Mesendoderm (in vitro differentiated cells): ENCODE measurements at regions not wholly inside any gene's neighbourhood (a gene's known extent, or its start where the extent isn't known, plus 50 kb on each side); places are given as distances from the start of the nearest gene placed in this dataset.

ENCODE experiments used
- DNase-seq: peaks from one replicate; pipeline ENCODE4 v3.0.0; 2013
- H2AK5ac ChIP-seq: 2 replicates; pipeline ENCODE4 v1.6.1; 2013; ENCODE audit warnings: low read length, inconsistent platforms
- H2BK120ac ChIP-seq: 2 replicates; pipeline ENCODE4 v1.6.1; 2013; ENCODE audit warnings: low read depth, mild to moderate bottlenecking, low read length, moderate library complexity, mixed read lengths
- H2BK15ac ChIP-seq: replicated peaks from 2 replicates; pipeline ENCODE4 v1.6.1; 2013; ENCODE audit warnings: low read depth, mild to moderate bottlenecking, moderate library complexity
- H2BK5ac ChIP-seq: 2 replicates; pipeline ENCODE4 v1.6.1; 2013; ENCODE audit warnings: low read length, inconsistent platforms
- H3K18ac ChIP-seq: 2 replicates; pipeline ENCODE4 v1.6.1; 2013; ENCODE audit warnings: mild to moderate bottlenecking, low read length, mixed read lengths
- H3K23ac ChIP-seq: one replicate; pipeline ENCODE4 v1.6.1; 2013; ENCODE audit warnings: low read length
- H3K27ac ChIP-seq: 2 replicates; pipeline ENCODE4 v1.5.1; 2013; ENCODE audit warnings: low read depth, mild to moderate bottlenecking, inconsistent platforms, low read length, moderate library complexity
- H3K27me3 ChIP-seq: 2 replicates; pipeline ENCODE4 v1.6.1; 2013; ENCODE audit warnings: low read length, control low read depth, mild to moderate bottlenecking, inconsistent platforms; ENCODE audit not compliant: insufficient read depth, poor library complexity
- H3K36me3 ChIP-seq: 2 replicates; pipeline ENCODE4 v1.6.1; 2013; ENCODE audit warnings: low read length, inconsistent platforms; ENCODE audit not compliant: control insufficient read depth, insufficient read depth
- H3K4ac ChIP-seq: one replicate; pipeline ENCODE4 v1.6.1; 2013; ENCODE audit warnings: low read depth, mild to moderate bottlenecking, low read length, moderate library complexity
- H3K4me1 ChIP-seq: 2 replicates; pipeline ENCODE4 v1.6.1; 2013; ENCODE audit warnings: low read depth, low read length, inconsistent platforms; ENCODE audit not compliant: control insufficient read depth
- H3K4me2 ChIP-seq: 2 replicates; pipeline ENCODE4 v1.6.1; 2013; ENCODE audit warnings: low read length
- H3K4me3 ChIP-seq: 2 replicates; pipeline ENCODE4 v1.5.1; 2013; ENCODE audit warnings: mild to moderate bottlenecking, low read length
- H3K56ac ChIP-seq: one replicate; pipeline ENCODE4 v1.6.1; 2013; ENCODE audit warnings: low read length
- H3K79me1 ChIP-seq: 2 replicates; pipeline ENCODE4 v1.6.1; 2013; ENCODE audit warnings: low read length, inconsistent platforms
- H3K79me2 ChIP-seq: 2 replicates; pipeline ENCODE4 v1.6.1; 2013; ENCODE audit warnings: mild to moderate bottlenecking, low read length; ENCODE audit not compliant: control insufficient read depth, insufficient read depth
- H3K9ac ChIP-seq: 2 replicates; pipeline ENCODE4 v1.6.1; 2013; ENCODE audit warnings: low read length, inconsistent platforms
- H4K5ac ChIP-seq: one replicate; pipeline ENCODE4 v1.6.1; 2013; ENCODE audit warnings: low read length
- H4K8ac ChIP-seq: one replicate; pipeline ENCODE4 v1.6.1; 2013; ENCODE audit warnings: low read depth, mild to moderate bottlenecking, control low read depth, low read length, moderate library complexity
- WGBS: extraction: QIAGEN DNeasy Blood & Tissue Kit; methylation state at CpG from one replicate; pipeline ENCODE4 v1.1.7; 2013; ENCODE audit warnings: low lambda C conversion rate, missing lambda C conversion rate; ENCODE audit not compliant: insufficient coverage; ENCODE audit errors: extremely low coverage; 5-methylcytosine and 5-hydroxymethylcytosine counted together

GRCh38 chr14:101230161-101230850, 326.8 kb upstream of the RTL1 start:
- WGBS = no CpG with 5 or more reads among the region's 15 CpGs
- Histone ChIP-seq H3K4me3 (no peak overlapping the region), H3K4me2 (no peak overlapping the region), H2AK5ac (peak overlapping the region; percentile 24), H3K27me3 (no peaks in the 10 kb centered on the region), H4K8ac (no peak overlapping the region), H3K79me1 (no peaks in the 10 kb centered on the region), H3K9ac (peak overlapping the region; percentile 17), H2BK5ac (peak overlapping the region; percentile 52), H2BK15ac (no peak overlapping the region), H2BK120ac (no peak overlapping the region), H3K56ac (peak overlapping the region; percentile 68), H3K27ac (no peak overlapping the region), H3K79me2 (no peaks in the 10 kb centered on the region), H4K5ac (no peak overlapping the region), H3K4ac (no peak overlapping the region), H3K36me3 (no peaks in the 10 kb centered on the region), H3K4me1 (peaks cover 2% of the 10 kb centered on the region), H3K23ac (no peak overlapping the region), H3K18ac (no peak overlapping the region)
- peak; percentile 49 for DNase-seq

- H2BK15ac ChIP-seq = no peak overlapping the region
- peak overlapping the region; percentile 9 for H3K56ac ChIP-seq
- no peak overlapping the region for H3K9ac ChIP-seq
- DNase-seq = no peak
- H4K8ac ChIP-seq = no peak overlapping the region
- H3K4ac ChIP-seq = no peak overlapping the region
- WGBS = no CpG with 5 or more reads among the region's 5 CpGs
- no peak overlapping the region for H4K5ac ChIP-seq
- no peak overlapping the region for H3K18ac ChIP-seq
- H3K36me3 ChIP-seq = no peaks in the 10 kb centered on the region
- no peaks in the 10 kb centered on the region for H3K27me3 ChIP-seq
- no peak overlapping the region for H3K4me3 ChIP-seq
- H3K27ac ChIP-seq = no peak overlapping the region
- no peaks in the 10 kb centered on the region for H3K79me2 ChIP-seq
- peak overlapping the region; percentile 24 for H2AK5ac ChIP-seq
- no peak overlapping the region for H3K4me2 ChIP-seq
- H2BK5ac ChIP-seq = no peak overlapping the region
- H3K79me1 ChIP-seq = no peaks in the 10 kb centered on the region
- peaks cover 5% of the 10 kb centered on the region for H3K4me1 ChIP-seq
- no peak overlapping the region for H2BK120ac ChIP-seq
- H3K23ac ChIP-seq = no peak overlapping the region
These were observed 327.5 kb upstream of the RTL1 start for GRCh38 chr14:101230851-101231550.

GRCh38 chr14:101231828-101232227, 328.3 kb upstream of the RTL1 start:
- no peak overlapping the region for H3K4me2 ChIP-seq
- no peak overlapping the region for H3K56ac ChIP-seq
- no peak overlapping the region for H4K5ac ChIP-seq
- no peak overlapping the region for H3K27ac ChIP-seq
- no peak overlapping the region for H3K4ac ChIP-seq
- H3K79me2 ChIP-seq = no peaks in the 10 kb centered on the region
- WGBS = no CpG with 5 or more reads among the region's 4 CpGs
- peaks cover 5% of the 10 kb centered on the region for H3K4me1 ChIP-seq
- no peak overlapping the region for H2BK120ac ChIP-seq
- H3K36me3 ChIP-seq = no peaks in the 10 kb centered on the region
- H3K27me3 ChIP-seq = no peaks in the 10 kb centered on the region
- no peak for DNase-seq
- no peak overlapping the region for H3K9ac ChIP-seq
- H3K79me1 ChIP-seq = no peaks in the 10 kb centered on the region
- H3K18ac ChIP-seq = no peak overlapping the region
- H4K8ac ChIP-seq = no peak overlapping the region
- no peak overlapping the region for H2BK15ac ChIP-seq
- H3K4me3 ChIP-seq = no peak overlapping the region
- no peak overlapping the region for H3K23ac ChIP-seq
- no peak overlapping the region for H2AK5ac ChIP-seq
- H2BK5ac ChIP-seq = peak overlapping the region; percentile 21

GRCh38 chr14:101232340-101233020, 328.8 kb upstream of the DIO3 start:
- H3K4me3 ChIP-seq = no peak overlapping the region

GRCh38 chr14:101233021-101233366, 328.3 kb upstream of the DIO3 start:
- no peak overlapping the region for H3K27ac ChIP-seq
- no peak overlapping the region for H2BK120ac ChIP-seq
- H2BK5ac ChIP-seq = no peak overlapping the region
- no peaks in the 10 kb centered on the region for H3K27me3 ChIP-seq
- peaks cover 5% of the 10 kb centered on the region for H3K4me1 ChIP-seq
- H3K79me1 ChIP-seq = no peaks in the 10 kb centered on the region
- H3K4me2 ChIP-seq = no peak overlapping the region
- H3K36me3 ChIP-seq = no peaks in the 10 kb centered on the region
- H4K5ac ChIP-seq = no peak overlapping the region
- H3K4ac ChIP-seq = peak overlapping the region; percentile 63
- no peak overlapping the region for H3K4me3 ChIP-seq
- no peak overlapping the region for H3K23ac ChIP-seq
- H3K9ac ChIP-seq = no peak overlapping the region
- no peak overlapping the region for H3K56ac ChIP-seq
- no peak overlapping the region for H4K8ac ChIP-seq
- no CpG with 5 or more reads among the region's 15 CpGs for WGBS
- H2AK5ac ChIP-seq = no peak overlapping the region
- H3K79me2 ChIP-seq = no peaks in the 10 kb centered on the region
- no peak overlapping the region for H2BK15ac ChIP-seq
- no peak overlapping the region for H3K18ac ChIP-seq
- no peak for DNase-seq

More at GRCh38 chr14:101232340-101233020, 328.8 kb upstream of the DIO3 start:
- Histone ChIP-seq H4K5ac (no peak overlapping the region), H3K4ac (no peak overlapping the region), H3K4me1 (peaks cover 5% of the 10 kb centered on the region), H3K27ac (no peak overlapping the region), H2AK5ac (peak overlapping the region; percentile 94), H3K9ac (no peak overlapping the region), H3K18ac (no peak overlapping the region), H3K36me3 (no peaks in the 10 kb centered on the region), H2BK15ac (no peak overlapping the region), H3K79me2 (no peaks in the 10 kb centered on the region), H3K56ac (peak overlapping the region; percentile 58), H3K79me1 (no peaks in the 10 kb centered on the region), H3K4me2 (no peak overlapping the region), H3K27me3 (no peaks in the 10 kb centered on the region), H2BK120ac (no peak overlapping the region), H4K8ac (no peak overlapping the region), H3K23ac (no peak overlapping the region), H2BK5ac (peak overlapping the region; percentile 42)
- DNase-seq = no peak
- WGBS = no CpG with 5 or more reads among the region's 21 CpGs
